Colonic mucosa (tissue), 4 donors: ENCODE measurements at regions not wholly inside any gene's neighbourhood (a gene's known extent, or its start where the extent isn't known, plus 50 kb on each side); places are given as distances from the start of the nearest gene placed in this dataset.
"Not testable (repeated sequence)": the region's sequence is repeated elsewhere in the genome, so short reads cannot be mapped to it uniquely, and the experiment has no call there.

ENCODE experiments used
- DNase-seq: peaks from one replicate; pipeline ENCODE4 v3.0.0-alpha.2; 2020
- H3K27ac ChIP-seq: fragments of 200-600 bp; one replicate; pipeline ENCODE4 v1.8.0; 2021
- H3K27me3 ChIP-seq: fragments of 200-600 bp; one replicate; pipeline ENCODE4 v1.8.0; 2021
- H3K36me3 ChIP-seq: fragments of 200-600 bp; one replicate; pipeline ENCODE4 v1.8.0; 2021
- H3K4me1 ChIP-seq: fragments of 200-600 bp; one replicate; pipeline ENCODE4 v1.8.0; 2021; ENCODE audit warnings: mild to moderate bottlenecking
- H3K4me3 ChIP-seq: fragments of 200-600 bp; one replicate; pipeline ENCODE4 v1.8.0; 2021
- H3K9ac ChIP-seq, 2 donors: one replicate each; pipeline ENCODE4 v1.7.0; 2013; ENCODE audit warnings: control low read depth in 2 of 2, low read depth in 2 of 2, low read length in 2 of 2
- H3K9me3 ChIP-seq: fragments of 200-600 bp; one replicate; pipeline ENCODE4 v1.8.0; 2021
- intact Hi-C: fragments of 100-400 bp; cut with DNase I; formaldehyde crosslinking; loops from one replicate; pipeline ENCODE4 v1.14.1; 2022
- TF ChIP-seq, protein P1 (sequence below): fragments of 200-600 bp; IDR thresholded peaks from one replicate; pipeline ENCODE4 v1.8.0; 2022; ENCODE audit warnings: antibody characterized with exemption, mild to moderate bottlenecking
- donor health status: healthy.
- donor health status: DM: no; HTN: no; CAD: no.
- donor health status: DM: no; HTN: no; CAD: no.

DNA sequence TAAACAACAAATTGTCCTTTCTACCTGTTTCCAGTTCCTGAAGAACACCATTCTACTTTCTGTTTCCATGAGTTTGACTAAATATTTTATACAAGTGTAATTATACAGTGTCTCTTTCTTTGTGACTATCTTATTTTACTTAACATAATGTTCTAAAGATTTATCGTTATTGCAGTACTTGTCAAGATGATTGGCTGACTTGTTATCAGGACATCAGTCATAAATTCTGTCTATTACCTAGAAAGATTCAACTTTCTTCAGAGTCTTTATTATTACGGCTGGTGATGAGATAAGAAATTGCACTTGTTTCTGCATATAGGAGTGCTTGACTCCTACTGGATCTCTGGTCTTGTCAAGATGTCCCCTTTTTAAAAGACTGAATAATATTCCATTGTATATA lies 93.9 kb upstream of the ZNF92 start:
- DNase-seq: no peak
- Histone ChIP-seq H3K9me3 (no peaks in the 10 kb centered on the region), H3K27ac (no peak overlapping the region), H3K36me3 (no peaks in the 10 kb centered on the region), H3K27me3 (no peaks in the 10 kb centered on the region), H3K4me1 (no peaks in the 10 kb centered on the region), H3K9ac (no peak overlapping the region), H3K4me3 (no peak overlapping the region)
- TF ChIP-seq, protein P1, sequence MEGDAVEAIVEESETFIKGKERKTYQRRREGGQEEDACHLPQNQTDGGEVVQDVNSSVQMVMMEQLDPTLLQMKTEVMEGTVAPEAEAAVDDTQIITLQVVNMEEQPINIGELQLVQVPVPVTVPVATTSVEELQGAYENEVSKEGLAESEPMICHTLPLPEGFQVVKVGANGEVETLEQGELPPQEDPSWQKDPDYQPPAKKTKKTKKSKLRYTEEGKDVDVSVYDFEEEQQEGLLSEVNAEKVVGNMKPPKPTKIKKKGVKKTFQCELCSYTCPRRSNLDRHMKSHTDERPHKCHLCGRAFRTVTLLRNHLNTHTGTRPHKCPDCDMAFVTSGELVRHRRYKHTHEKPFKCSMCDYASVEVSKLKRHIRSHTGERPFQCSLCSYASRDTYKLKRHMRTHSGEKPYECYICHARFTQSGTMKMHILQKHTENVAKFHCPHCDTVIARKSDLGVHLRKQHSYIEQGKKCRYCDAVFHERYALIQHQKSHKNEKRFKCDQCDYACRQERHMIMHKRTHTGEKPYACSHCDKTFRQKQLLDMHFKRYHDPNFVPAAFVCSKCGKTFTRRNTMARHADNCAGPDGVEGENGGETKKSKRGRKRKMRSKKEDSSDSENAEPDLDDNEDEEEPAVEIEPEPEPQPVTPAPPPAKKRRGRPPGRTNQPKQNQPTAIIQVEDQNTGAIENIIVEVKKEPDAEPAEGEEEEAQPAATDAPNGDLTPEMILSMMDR: no peak
- intact Hi-C loops: no loop called here

DNA sequence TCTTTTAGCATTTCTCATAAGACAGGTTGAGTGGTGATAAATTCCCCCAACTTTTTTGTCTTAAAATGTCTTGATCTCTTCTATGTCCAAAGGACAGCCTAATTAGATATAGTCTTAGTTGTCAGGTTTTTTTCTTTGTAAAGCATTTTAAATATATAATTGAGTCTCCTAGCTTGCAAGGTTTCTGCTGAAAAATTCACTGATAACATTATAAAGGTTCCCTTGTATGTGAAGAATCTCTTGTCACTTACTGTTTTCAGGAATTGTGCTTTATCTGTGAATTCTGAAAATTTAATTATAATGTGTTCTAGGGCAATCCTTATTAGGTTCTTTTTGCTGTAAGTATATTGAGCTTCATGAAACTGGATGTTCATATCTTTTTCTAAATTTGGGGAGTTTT lies 96.8 kb upstream of the ZNF92 start:
- intact Hi-C loops: no loop called here
- DNase-seq: no peak

GRCh38 chr7:65271502-65271901 lies 102.2 kb upstream of the ZNF92 start:
- intact Hi-C loops, H3K4me3 ChIP-seq, H3K4me1 ChIP-seq, H3K36me3 ChIP-seq, H3K9me3 ChIP-seq, H3K9ac ChIP-seq, H3K27ac ChIP-seq, DNase-seq: not testable (repeated sequence)
- H3K27me3 ChIP-seq: peaks cover 13% of the 10 kb centered on the region

More for the DNA sequence above, 96.8 kb upstream of the ZNF92 start:
- Histone ChIP-seq H3K27me3 (no peaks in the 10 kb centered on the region), H3K27ac (no peak overlapping the region), H3K4me3 (no peak overlapping the region), H3K9me3 (no peaks in the 10 kb centered on the region), H3K4me1 (no peaks in the 10 kb centered on the region), H3K36me3 (no peaks in the 10 kb centered on the region), H3K9ac (no peak overlapping the region)
- TF ChIP-seq, protein P1: no peak

- peak; percentile 50 for DNase-seq
- H3K9me3 ChIP-seq: no peaks in the 10 kb centered on the region
- TF ChIP-seq, protein P1: no peak
- intact Hi-C loops: no loop called here
- H3K36me3 ChIP-seq: no peaks in the 10 kb centered on the region
- H3K9ac ChIP-seq: no peak overlapping the region
- H3K4me3 ChIP-seq: peak overlapping the region; percentile 22
- peaks cover 13% of the 10 kb centered on the region for H3K27me3 ChIP-seq
- H3K4me1 ChIP-seq: no peaks in the 10 kb centered on the region
- no peak overlapping the region for H3K27ac ChIP-seq
Measured at GRCh38 chr7:65269150-65269856, 104.4 kb upstream of the ZNF92 start.

- Histone ChIP-seq H3K27ac (no peak overlapping the region), H3K27me3 (peaks cover 13% of the 10 kb centered on the region), H3K4me1 (no peaks in the 10 kb centered on the region), H3K9ac (no peak overlapping the region), H3K4me3 (no peak overlapping the region), H3K36me3 (no peaks in the 10 kb centered on the region), H3K9me3 (no peaks in the 10 kb centered on the region)
- DNase-seq: no peak
- intact Hi-C loops: no loop called here
- TF ChIP-seq, protein P1: no peak
Measured at GRCh38 chr7:65268782-65269149, 104.9 kb upstream of the ZNF92 start.

DNA sequence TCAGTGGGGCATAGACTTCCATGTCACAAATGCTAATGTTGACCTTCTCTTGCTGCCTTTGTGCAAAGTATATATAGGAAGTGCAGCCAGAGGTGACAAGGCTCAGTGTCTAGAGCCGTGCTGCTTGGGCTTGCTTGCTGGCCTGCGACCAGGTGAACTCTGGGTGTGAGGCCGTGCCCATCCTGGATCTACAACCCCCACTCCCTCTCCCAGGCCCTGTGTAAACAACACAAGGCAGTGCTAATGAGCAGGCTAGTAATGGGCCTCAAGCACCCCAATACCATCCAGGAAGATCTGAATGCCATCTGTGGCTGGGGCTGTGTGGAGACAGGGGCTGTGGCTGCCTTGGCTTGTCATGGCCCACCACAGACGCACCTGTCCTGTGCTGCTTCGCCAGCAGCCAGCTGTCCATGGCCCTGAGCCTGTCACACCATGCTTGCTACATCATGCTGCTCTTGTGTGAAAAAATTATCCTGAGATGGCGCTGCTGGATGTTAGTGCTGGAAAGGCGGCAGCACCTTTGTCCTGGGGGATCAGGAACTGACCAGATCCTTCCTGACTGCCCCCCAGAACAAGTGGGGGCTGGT lies 107.6 kb upstream of the ZNF92 start:
- Histone ChIP-seq H3K27ac (no peak overlapping the region), H3K4me3 (no peak overlapping the region), H3K4me1 (no peaks in the 10 kb centered on the region), H3K27me3 (peaks cover 13% of the 10 kb centered on the region), H3K36me3 (no peaks in the 10 kb centered on the region), H3K9ac (no peak overlapping the region), H3K9me3 (no peaks in the 10 kb centered on the region)
- TF ChIP-seq, protein P1: no peak
- intact Hi-C loops: no loop called here
- DNase-seq: no peak
